Coronary artery (tissue), 2 donors: ENCODE measurements at regions not wholly inside any gene's neighbourhood (a gene's known extent, or its start where the extent isn't known, plus 50 kb on each side); places are given as distances from the start of the nearest gene placed in this dataset.

Experiments used
- DNase-seq: peaks from one replicate; pipeline ENCODE4 v3.0.0-alpha.2; 2017; ENCODE audit warnings: low spot score
- H3K27ac ChIP-seq, 2 donors: fragments of 200-600 bp; sonication (generic); one replicate each; pipeline ENCODE4 v1.5.1; 2016 to 2019
- H3K4me3 ChIP-seq: fragments of 200-600 bp; sonication (generic); 2 replicates; pipeline ENCODE4 v1.5.1; 2016; ENCODE audit warnings: mild to moderate bottlenecking, moderate library complexity
- TF ChIP-seq, protein P1 (sequence below): fragments of 200-600 bp; sonication (generic); IDR thresholded peaks from one replicate; pipeline ENCODE4 v1.5.1; 2019; ENCODE audit warnings: antibody characterized with exemption

- H3K4me3 ChIP-seq = no peak overlapping the region
- no peak for DNase-seq
- TF ChIP-seq, protein P1, sequence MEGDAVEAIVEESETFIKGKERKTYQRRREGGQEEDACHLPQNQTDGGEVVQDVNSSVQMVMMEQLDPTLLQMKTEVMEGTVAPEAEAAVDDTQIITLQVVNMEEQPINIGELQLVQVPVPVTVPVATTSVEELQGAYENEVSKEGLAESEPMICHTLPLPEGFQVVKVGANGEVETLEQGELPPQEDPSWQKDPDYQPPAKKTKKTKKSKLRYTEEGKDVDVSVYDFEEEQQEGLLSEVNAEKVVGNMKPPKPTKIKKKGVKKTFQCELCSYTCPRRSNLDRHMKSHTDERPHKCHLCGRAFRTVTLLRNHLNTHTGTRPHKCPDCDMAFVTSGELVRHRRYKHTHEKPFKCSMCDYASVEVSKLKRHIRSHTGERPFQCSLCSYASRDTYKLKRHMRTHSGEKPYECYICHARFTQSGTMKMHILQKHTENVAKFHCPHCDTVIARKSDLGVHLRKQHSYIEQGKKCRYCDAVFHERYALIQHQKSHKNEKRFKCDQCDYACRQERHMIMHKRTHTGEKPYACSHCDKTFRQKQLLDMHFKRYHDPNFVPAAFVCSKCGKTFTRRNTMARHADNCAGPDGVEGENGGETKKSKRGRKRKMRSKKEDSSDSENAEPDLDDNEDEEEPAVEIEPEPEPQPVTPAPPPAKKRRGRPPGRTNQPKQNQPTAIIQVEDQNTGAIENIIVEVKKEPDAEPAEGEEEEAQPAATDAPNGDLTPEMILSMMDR = no peak
- no peak overlapping the region for H3K27ac ChIP-seq
Observed at GRCh38 chr9:2377834-2378233, 243.8 kb upstream of the VLDLR start.

GRCh38 chr9:2378266-2378665 is 243.3 kb upstream of the VLDLR start:
- H3K27ac ChIP-seq = no peak overlapping the region
- DNase-seq = no peak
- no peak overlapping the region for H3K4me3 ChIP-seq
- TF ChIP-seq, protein P1 = no peak

DNA sequence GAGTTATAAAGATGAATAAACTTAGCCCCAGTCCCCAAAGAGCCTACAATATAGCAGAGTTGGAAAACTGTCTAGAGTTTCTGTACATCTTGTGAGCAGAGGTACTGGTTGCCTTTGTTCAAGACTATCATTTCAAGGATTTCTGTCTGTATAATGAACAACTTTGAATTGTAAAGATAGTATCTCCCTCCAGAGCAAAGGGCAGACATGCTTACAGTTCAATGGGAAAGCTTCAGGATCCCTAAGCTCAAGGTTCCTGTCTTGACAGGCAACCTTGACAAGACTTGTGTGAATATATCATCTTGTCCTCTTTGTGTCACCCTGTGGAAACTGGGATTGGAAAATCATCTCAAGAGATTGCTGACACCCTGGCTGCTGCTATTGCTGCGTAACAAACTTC is 242.8 kb upstream of the VLDLR start:
- no peak for DNase-seq
- H3K4me3 ChIP-seq = no peak overlapping the region
- H3K27ac ChIP-seq = no peak overlapping the region
- TF ChIP-seq, protein P1 = no peak

- no peak for DNase-seq
- H3K4me3 ChIP-seq = no peak overlapping the region
- TF ChIP-seq, protein P1 = no peak
- no peak overlapping the region for H3K27ac ChIP-seq
Observed at GRCh38 chr9:2384741-2385140, 236.8 kb upstream of the VLDLR start.

GRCh38 chr9:2385746-2386145 is 235.8 kb upstream of the VLDLR start:
- H3K4me3 ChIP-seq = no peak overlapping the region
- TF ChIP-seq, protein P1 = no peak
- DNase-seq = no peak
- no peak overlapping the region for H3K27ac ChIP-seq

GRCh38 chr9:2386566-2386965 is 235.0 kb upstream of the VLDLR start:
- DNase-seq = no peak
- no peak overlapping the region for H3K4me3 ChIP-seq
- no peak overlapping the region for H3K27ac ChIP-seq
- TF ChIP-seq, protein P1 = no peak

DNA sequence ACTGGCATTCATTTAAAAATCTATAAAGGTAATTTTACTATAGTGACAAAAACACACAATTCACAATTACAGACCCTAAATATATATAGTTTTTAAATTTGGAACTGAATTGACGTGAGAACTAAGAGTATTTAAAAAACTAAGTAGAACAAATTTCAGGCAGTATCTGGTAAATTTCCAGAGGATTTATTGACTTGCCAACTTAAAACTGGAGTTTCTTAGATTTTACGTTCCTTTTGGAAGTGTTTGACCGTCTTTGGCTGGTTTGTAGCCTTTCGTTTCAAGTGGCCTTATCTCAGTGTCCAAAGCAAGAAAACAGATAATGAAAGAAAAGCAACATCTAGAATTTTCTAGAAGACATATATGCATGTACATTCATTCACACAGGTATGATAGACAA is 234.4 kb upstream of the VLDLR start:
- H3K27ac ChIP-seq = no peak overlapping the region
- TF ChIP-seq, protein P1 = no peak
- H3K4me3 ChIP-seq = no peak overlapping the region
- no peak for DNase-seq
